ENCODE measurements at regions not wholly inside any gene's neighbourhood (a gene's known extent, or its start where the extent isn't known, plus 50 kb on each side); places are given as distances from the start of the nearest gene placed in this dataset.

DNA sequence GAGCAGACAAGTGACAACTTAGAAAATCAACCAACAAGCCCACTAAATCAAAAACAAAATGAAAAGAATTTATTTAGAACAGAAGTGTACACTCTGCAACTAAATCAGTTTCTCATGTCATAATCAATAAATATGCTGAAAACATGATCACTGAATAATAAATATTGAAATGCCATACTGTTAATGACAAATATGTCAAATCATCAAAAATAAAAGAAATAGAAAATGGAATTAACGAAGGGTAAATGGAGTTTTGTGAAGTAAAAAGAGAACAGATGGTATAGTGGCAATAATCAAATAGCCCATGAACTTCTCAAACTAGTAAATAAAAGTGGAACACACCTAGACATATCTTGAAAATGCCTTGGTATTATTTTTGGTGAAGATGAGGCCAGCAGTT lies 744.9 kb downstream of the TAF11L14 start:
- no peak overlapping the region for H3K4me3 Mint-ChIP-seq
- no peaks in the 10 kb centered on the region for H3K27me3 Mint-ChIP-seq (ENCODE audit: low read depth)
- H3K9me3 Mint-ChIP-seq: no peaks in the 10 kb centered on the region
- H3K36me3 Mint-ChIP-seq (ENCODE audit: low read depth): no peaks in the 10 kb centered on the region
- H3K4me1 Mint-ChIP-seq: peaks cover 7% of the 10 kb centered on the region
- H3K27ac Mint-ChIP-seq: no peak overlapping the region
- TF ChIP-seq, protein P1, sequence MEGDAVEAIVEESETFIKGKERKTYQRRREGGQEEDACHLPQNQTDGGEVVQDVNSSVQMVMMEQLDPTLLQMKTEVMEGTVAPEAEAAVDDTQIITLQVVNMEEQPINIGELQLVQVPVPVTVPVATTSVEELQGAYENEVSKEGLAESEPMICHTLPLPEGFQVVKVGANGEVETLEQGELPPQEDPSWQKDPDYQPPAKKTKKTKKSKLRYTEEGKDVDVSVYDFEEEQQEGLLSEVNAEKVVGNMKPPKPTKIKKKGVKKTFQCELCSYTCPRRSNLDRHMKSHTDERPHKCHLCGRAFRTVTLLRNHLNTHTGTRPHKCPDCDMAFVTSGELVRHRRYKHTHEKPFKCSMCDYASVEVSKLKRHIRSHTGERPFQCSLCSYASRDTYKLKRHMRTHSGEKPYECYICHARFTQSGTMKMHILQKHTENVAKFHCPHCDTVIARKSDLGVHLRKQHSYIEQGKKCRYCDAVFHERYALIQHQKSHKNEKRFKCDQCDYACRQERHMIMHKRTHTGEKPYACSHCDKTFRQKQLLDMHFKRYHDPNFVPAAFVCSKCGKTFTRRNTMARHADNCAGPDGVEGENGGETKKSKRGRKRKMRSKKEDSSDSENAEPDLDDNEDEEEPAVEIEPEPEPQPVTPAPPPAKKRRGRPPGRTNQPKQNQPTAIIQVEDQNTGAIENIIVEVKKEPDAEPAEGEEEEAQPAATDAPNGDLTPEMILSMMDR (IDR thresholded peaks at IDR 0.05; ENCODE audit: unreplicated experiment in 3 of 3): no peak

DNA sequence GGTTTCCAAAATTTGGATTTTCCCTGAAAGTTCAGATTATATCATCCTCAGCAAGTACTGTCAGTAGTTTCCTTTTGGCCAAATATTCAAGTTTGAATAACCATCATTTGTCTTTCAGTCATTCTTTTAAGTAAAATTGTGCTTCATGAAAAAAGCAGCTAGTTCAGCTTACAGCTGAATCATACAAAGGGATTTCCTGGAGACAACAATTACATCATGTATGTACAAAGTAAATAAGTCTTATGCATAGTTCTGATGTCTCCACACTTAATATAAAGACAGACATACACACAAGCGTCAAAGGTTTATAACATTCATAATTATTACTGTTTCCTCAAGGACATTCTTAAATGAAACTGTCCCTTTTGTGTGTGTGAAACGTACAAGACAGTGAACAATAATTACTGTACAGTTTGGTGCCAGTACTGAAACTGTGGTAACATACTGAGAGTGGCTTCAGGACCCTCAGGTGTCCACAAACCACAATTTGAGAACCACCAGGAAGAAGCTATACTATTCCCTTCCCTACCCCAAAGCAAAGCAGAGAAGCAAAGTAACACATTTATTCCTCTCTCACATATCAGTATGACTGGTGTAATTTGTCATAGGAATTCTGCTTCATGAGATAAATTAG lies 746.6 kb downstream of the TAF11L14 start:
- Mint-ChIP-seq H3K27me3 (ENCODE audit: low read depth) (no peaks in the 10 kb centered on the region), H3K4me1 (peaks cover 3% of the 10 kb centered on the region), H3K27ac (no peak overlapping the region), H3K36me3 (ENCODE audit: low read depth) (no peaks in the 10 kb centered on the region), H3K4me3 (no peak overlapping the region), H3K9me3 (no peaks in the 10 kb centered on the region)
- TF ChIP-seq, protein P1 (IDR thresholded peaks at IDR 0.05; ENCODE audit: unreplicated experiment in 3 of 3): no peak

DNA sequence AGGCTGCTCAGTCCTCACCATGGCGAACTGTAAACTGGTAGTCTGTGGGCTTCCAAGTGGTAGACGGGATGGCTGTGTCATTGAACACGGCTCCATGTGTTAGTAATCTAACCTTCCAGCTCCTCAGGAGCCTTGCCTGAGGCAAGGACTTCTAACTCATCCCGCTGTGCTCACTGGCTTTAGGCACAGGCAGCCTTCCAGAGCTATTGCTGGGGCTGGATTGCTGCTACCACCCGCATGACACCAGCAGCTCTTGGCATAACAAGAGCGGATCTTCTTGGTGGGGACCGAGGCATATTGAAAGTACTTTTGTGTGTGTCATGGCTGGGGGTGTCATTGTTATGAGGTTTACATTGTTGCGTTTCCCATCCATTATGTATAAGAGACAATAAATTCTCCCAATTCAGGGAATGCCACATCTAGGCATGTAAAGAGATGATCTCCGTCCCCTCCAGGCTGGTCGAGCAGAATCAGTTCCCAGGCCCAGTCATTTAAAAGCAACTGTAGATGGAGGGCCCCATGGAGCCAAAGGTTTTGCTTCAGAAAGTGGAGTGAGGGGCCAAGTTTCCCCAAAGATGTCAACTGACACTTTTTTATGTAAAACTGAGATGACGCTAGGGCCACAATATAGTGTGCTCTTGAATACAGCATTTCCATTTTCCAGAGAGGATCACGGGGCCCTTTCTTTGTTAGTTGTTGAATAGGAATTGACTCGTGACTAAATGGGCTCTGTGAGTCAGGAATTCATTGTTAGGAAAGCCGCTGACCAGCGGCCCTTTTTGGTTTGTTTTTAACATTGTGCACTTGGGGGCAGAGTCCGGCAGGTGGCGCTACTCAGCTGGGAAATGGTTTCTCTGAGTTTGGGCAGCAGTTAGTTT lies 759.5 kb downstream of the TAF11L14 start:
- Mint-ChIP-seq H3K27me3 (ENCODE audit: low read depth) (peaks cover 15% of the 10 kb centered on the region), H3K4me1 (peaks cover 34% of the 10 kb centered on the region), H3K9me3 (no peaks in the 10 kb centered on the region), H3K4me3 (no peak overlapping the region), H3K36me3 (ENCODE audit: low read depth) (no peaks in the 10 kb centered on the region), H3K27ac (no peak overlapping the region)
- TF ChIP-seq, protein P1 (IDR thresholded peaks at IDR 0.05; ENCODE audit: unreplicated experiment in 3 of 3): peak; percentile 86 to 87 (median 86)

DNA sequence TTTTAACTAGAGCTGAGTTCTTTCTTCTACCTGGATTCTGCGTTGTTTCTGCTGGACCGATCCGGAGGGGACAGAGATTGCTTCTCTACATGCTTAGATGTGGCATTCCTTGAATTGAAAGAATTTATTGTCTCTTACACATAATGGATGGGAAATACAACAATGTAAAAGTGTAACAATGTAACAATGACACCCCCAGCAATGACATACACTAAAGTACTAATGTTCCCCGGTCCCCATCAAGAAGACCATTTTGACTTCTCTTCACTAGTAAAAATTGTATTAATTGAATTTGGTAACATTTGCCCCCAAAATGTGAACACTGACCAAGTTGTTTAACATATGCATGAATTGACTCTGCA lies 760.2 kb downstream of the TAF11L14 start:
- no peaks in the 10 kb centered on the region for H3K9me3 Mint-ChIP-seq
- H3K4me3 Mint-ChIP-seq: no peak overlapping the region
- H3K4me1 Mint-ChIP-seq: peaks cover 36% of the 10 kb centered on the region
- H3K36me3 Mint-ChIP-seq (ENCODE audit: low read depth): no peaks in the 10 kb centered on the region
- no peak overlapping the region for H3K27ac Mint-ChIP-seq
- H3K27me3 Mint-ChIP-seq (ENCODE audit: low read depth): peaks cover 15% of the 10 kb centered on the region
- TF ChIP-seq, protein P1 (IDR thresholded peaks at IDR 0.05; ENCODE audit: unreplicated experiment in 3 of 3): no peak

DNA sequence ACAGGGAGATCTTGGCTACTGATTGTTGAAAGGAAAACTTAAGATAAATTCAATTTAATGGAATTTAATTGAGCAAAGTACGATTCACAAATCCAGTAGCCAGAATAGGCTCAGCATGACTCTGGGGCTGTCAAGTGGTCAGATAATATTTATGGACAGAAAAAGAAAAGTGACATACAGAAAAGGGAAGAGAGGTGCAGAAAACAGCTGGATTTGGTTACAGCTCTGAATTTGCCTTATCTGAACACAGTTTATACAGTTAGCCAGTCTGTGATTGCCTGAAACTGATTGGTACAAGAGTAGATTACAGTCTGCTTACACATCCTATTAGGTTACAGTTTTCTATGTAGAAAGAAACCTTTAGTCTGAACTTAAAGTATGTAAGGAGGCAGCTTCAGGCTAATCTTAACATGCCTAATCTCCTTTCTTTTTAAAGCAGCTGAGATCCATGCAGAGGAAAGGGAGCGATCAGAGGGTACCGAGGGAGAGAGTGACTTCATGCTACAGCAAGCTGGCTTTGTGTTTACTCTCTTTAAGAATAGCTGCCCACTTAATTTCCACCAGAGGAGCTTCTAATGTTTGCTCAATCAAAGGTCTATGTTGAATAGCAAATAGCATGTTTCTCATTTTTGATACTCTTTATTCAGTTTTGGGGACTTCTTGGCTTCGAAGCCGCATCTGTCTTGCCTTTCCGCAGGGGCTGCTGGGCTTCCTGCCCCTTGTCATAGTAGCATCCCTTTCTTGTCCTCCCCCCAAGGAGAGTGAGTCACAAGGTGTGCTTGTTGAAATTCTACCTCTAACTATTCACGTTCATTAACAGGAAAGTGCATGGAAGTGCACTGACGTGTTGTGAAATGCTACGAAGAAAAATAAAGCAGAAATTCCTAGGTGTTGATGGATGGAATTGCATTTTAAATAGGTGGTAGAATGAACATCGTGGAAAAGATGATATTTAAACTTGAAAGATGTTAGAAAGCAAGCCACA lies 761.2 kb downstream of the TAF11L14 start:
- Mint-ChIP-seq H3K27ac (peak overlapping the region in 1 of 3 experiments; percentile 57), H3K9me3 (no peaks in the 10 kb centered on the region), H3K36me3 (ENCODE audit: low read depth) (no peaks in the 10 kb centered on the region), H3K4me1 (peaks cover 36% of the 10 kb centered on the region), H3K27me3 (ENCODE audit: low read depth) (peaks cover 15% of the 10 kb centered on the region), H3K4me3 (no peak overlapping the region)
- TF ChIP-seq, protein P1 (IDR thresholded peaks at IDR 0.05; ENCODE audit: unreplicated experiment in 3 of 3): no peak
